NCI-H2081 (cell line): ENCODE measurements at regions not wholly inside any gene's neighbourhood (a gene's known extent, or its start where the extent isn't known, plus 50 kb on each side); places are given as distances from the start of the nearest gene placed in this dataset.

Experiments
- DNase-seq, 2 experiments: peaks; one replicate each; lab custom pipeline; 2025; lab: John Stamatoyannopoulos, UW

DNA sequence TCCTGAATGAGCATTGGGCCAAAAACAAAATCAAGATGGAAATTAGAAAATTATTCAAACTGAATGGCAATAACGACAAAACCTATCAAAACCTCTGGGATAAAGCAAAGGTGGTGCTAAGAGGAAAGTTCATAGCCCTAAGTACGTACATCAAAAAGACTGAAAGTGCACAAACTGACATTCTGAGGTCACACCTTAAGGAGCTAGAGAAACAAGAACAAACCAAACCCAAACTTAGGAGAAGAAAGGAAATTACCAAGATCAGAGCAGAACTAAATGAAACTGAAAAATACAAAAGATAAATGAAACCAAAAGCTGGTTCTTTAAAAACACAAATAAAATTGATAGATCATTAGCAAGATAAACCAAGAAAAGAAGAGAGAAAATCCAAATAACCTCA is 1543.5 kb upstream of the ACVR2A start:
- no peak for DNase-seq

DNA sequence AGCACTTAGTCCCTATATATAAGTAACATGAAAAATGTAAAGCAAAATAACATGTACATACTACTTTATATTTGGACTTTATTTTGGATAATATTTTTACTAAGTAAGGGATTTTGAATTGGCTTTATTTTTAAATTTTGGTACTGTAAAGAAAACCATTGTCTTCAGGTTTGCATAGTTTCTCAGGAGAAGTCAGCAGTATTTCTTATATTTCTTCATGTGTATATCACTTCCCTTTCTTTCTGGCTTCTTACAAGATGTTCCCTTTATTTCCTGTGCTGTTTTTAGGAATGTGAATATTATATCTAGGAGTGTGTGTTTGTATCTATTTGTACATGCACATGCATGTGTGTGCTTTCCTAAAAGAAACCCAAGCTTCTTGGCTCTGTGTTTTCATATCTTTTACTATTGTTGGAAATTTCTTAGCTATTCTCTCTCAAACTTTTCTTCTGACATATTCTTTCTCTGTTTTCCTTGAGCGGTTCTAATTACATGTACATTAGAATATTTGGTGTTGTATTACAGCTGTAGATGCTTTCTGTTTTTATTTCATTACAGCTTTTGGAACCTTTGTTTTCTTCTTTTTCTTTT is 1549.7 kb upstream of the ACVR2A start:
- DNase-seq, result no peak

DNA sequence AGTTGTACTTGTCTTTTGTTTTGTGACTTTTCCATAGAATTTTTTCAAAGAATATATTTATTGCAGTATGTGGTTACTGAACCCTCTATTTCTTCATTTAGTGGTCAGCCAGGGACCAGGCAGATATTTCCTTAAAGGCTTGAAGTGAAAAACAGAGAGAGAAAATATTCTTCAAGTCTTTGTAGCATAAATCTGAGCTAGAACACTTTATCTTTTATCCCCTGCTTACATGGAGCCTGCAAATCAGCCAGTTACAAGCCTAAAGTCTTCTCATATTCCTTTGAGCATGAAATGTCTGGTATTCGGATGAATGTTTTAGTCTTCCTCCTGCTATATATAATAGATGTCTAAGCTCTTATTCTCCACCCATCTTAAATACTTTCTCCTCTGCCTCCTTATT is 1557.5 kb upstream of the ACVR2A start:
- DNase-seq, result no peak

DNA sequence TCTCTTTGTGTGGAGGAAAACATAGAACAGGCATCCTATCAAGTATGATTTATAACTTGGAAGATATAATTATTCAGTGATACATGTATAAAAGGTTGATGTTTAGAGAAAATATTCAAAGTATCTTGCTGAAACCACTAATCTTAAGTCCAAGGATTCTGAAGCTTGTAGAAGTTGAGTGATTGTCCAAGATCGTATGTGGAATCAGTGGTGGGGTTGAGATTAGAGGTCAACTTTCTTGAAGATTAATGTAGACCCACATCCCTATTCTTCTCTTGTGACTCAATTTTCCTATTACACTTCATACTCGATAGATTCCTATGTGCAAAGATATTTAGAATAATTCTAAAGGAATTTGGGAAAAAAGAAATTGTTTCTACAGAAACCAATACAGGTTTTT is 1565.9 kb upstream of the ACVR2A start:
- DNase-seq, result no peak

DNA sequence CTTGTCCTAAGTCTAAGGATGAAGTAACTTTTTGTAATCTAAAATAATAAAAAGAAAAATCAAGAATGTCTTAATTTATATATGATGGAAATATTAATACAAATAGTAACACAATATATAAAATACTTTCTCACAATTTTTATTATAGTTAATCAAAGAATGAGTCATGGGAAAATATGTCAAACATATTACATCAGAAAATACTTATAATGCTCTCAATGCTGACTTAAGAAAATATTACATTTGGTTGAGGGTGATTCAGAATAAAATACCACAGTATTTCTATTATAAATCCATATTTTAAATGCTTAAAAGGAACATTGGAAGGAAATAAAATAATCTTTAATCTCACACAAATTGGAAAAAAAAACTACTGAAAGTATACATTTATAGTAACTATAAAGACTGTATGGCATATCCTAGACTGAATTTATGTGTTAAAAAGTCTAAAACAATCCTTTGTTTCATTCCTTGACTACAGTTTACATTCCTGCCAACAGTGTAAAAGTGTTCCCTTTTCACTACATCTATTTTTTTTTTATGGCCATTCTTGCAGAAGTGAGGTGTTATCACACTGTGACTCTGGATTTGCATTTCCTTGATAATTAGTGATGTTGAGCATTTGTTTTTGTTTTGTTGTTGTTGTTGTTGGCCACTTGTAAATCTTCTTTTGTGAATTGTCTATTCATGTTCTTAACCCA is 1573.5 kb upstream of the ACVR2A start:
- DNase-seq, result no peak

DNA sequence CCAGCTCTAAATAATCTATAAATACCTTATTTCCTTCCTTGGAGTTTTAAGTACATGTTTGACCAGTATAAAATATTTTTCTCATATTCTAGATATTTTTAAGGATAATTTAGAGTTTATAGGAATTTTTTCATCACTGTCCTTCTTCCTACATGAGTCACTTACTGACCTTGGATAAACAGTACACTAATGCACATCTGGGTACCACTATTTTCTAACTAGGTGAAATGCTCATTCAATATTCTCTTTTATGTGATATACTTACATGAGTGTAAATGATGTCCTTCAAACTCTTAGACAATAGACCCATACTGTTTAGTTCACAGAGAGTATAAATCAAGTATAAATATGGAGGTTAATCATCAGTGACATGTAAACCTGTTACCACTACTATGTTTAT is 1574.2 kb upstream of the ACVR2A start:
- no peak for DNase-seq

DNA sequence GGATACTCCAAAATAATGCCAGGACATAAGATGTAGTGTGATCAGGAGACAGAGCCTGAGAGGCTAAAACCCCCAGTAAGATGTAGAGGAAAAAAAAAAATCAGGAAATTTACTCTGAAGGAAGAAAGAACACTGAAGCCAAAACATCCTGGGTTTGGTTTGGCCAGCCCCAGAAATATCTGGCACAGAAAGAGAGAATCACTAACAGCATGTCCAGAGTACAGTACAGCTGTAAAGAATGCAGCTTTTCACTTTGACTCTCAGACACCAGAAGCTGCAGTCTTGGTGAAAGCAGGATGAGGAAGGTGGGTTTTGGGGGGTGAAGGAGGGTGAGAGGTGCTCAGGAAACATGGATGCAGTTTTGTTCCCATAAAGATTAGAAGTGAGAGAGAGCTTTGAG is 1577.7 kb upstream of the ACVR2A start:
- DNase-seq, result no peak

DNA sequence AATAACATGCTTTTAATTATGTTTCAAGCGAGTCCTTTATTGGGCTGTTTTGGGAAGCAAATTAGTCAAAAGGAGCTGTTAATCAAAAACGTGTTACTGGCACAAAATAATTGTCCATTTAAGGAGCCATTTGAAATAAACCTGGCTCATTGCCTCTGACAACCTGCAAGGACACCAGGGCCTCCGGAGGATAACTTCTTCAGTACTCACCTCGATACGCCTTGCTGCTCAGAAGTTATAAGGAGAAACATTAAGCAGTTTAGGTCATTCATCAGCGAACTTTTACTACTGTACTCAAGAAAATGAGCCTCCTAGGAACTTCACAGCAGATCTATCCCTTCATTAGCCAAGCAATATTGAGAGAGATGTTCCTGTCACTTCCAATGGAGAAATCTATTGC is 1579.2 kb upstream of the ACVR2A start:
- no peak for DNase-seq

DNA sequence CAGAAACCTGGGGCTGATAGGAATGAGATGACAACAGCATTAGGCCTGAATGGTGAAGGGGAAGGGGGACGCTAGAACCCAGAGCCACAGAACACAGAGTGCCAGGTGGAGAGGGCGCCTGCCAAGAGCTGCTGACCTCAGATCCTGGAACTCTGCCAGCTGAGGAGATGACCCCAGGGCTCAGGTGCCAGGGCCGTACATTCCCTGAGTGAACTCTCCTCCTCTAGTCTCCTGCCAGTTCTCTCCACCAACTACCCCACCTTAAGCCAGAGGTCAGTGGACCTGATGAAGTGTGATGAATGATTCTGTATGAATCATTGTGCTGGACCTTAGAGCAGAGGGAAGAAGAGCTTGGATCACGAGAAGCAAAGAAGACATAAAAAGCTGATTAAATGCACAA is 1582.2 kb upstream of the ACVR2A start:
- no peak for DNase-seq

DNA sequence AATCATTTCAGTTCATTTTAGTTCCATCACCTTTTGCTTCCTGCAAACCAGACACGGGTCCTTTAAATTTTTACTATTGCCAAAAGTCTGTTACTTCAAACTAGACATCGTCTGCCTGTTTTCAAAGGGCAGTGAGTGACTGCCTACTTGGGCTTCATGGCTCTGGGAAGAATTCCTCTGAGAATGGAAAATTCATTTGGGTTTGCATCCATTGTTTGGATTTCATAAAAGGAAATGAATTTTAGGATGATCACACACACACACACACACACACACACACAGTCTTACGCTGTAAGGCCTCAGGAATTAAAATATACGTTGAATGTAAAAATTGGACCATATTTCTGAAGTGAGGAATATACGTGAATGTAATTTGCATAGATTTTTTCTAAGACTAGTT is 1584.3 kb upstream of the ACVR2A start:
- DNase-seq, result no peak

DNA sequence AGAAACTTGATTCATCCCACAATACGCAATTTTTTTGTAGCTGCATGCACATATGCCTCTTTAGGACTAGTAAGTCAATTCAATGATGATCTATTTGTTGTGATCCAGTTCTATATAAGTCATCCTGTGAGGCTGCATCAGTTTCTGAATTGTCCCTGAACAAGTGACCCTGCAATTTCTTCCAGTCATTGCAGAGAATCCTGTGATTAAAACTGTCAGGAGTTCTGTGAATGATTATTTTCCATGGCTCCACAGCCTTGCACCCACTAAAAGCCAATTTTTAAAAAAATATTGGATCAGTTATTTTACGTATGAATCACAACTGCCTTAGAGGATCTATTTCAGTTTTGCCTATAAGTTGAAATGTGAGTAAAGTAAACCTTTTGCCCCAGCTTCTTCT is 1585.0 kb upstream of the ACVR2A start:
- no peak for DNase-seq

DNA sequence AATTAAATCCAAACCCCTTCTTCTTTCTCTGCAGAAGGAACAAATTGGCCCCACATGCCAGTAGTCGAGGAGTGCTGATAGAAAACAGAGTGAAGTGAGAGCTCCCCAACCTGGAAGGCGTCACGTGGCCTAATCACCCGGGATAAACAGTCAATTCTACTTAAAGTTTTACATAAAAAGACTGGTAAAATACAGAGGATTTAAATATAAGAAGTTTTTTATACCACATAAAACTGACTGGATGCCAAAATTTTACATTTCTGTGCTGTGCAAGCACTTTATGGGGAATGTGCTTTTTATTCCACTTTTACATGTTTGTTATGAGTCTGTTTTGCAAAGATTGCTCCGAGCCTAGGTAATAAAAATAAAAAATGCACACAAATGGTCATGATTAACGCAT is 1586.8 kb upstream of the ACVR2A start:
- DNase-seq, result no peak

DNA sequence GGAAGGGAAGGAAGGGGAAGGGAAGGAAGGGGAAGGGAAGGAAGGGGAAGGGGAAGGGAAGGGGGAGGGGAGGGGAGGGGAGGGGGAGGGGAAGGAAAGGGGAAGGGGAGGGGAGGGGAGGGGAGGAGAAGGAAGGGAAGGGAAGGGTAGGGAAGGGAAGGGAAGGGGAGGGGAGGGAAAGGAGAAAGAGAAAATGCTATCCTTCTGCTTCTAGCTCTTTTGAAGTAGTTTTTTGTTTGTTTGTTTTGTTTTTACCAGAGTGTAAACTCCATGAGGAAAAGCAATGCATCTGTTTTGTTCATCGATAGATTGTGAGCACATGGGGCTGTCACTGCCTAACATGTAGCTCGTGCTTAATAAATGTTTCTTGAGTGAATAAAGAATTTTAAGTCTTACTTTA is 1592.7 kb upstream of the ACVR2A start:
- DNase-seq, result no peak

DNA sequence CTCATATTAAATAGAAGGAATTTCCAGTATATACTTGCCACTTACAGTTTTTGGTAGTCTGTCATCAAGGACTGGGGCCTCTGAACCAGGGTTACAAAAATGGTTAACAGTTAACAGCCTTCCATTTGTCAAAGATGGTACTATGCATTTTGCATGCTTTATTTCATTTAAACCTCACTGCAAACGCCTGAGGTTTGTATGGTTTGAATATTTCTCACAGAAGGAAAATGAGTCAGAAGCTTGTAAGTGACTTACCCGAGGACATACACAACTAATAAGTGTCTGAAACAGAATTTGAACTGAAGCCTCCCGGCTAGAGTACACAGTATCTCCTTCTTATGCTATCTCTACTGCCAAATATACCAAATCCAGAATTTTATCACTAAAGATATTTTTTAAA is 1593.5 kb upstream of the ACVR2A start:
- no peak for DNase-seq

DNA sequence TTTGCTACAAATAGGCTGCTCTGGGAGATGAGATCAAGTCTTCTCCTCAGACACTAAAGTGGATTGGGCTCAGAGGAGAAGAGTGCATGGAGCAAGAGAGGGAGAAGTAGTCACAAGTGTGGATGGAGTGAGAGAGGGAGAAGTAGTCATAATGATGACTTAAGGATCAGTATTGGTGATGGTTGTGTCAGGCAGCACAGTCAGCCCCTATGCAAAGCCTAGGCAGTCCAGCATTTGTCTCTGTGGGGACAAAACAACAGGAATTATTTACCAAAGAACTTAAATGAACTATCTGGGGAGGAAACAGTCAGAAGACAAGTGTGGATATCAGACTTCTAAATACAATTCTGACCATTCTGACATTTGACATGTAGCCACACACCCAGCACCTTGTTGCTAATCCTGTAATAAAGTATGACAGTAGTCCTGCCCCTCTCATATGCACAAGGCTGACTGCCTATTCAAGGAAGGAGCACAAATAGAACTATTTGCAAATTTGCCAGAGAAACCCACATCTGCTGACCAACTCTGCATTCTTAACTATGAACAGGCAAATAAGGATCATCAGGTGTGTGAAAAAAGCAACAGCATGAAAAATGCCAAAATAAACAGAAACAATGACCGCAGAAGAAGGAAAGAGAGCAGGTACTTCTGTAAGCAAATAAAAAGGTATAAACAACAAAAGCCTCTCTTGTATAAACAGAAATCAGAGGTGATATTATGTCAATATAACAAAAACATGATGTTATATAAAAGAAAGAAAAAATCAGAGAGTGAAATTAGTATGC is 1597.9 kb upstream of the ACVR2A start:
- no peak for DNase-seq

DNA sequence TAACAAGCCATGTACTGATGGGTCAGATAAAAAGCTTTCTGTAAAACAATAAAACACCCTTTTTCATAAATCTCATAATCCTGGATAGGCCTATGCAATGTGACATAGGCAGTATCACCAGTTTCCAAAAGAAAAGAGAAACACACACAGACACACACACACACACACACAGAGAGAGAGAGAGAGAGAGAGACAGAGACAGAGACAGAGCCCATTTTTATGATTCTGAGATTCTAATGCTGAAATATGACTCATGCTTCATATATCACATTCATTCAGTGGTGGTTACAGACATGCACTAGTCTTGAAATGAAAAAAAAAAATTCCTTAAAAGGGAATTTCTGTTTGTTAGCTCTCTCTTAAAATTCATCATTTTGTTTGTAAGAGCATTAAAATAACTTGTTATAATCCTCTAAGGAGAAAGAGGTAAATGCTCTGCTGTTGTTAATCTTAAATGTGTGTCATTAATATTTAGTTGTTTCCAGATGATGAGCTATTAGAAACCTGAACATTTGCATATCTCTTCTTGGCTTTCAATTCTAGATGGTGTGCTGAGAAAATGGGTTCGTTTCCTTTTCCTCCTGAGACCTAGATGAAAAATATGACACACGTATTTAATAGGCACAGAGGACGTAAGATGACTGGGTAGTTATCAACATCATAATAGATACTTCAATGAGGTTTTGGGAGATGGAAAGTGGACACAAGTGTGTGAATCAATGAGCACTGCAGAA is 1598.7 kb upstream of the ACVR2A start:
- no peak for DNase-seq

DNA sequence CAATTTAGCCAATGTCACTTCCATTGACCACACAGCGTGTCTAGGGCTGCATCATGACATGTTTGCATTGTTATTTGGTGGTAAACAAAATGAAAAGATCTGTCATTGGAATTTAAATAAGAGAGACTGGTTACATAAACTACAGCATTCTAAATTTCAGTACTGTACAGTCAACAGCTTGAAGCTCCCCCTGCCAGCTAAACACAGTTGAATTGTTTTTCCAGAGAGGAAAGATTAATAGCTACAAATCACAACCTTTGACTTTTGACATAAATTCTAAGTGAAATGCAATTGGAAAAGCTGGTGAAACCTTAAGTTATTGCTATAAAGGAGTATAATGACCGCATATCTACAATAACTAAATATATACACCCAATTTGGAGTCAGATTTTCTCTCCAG is 1600.0 kb upstream of the ACVR2A start:
- no peak for DNase-seq

DNA sequence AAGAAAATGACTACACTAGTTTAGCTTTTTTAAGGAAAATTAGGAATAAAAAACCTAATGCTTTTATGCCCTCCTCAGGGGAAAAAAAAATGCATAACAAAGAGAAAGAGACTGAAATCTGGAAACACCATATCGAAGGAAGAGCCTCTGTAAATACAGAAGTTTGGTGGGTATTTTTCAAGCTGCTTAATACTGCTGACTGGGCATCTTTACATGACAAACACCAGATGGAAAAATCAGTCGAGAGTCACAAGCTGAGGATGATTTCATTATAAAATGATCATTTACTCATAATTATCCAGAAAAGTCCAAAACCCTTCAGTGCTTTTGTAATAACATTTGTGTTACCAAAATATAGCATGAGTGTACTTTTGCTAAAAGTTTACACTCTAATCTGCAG is 1600.7 kb upstream of the ACVR2A start:
- no peak for DNase-seq

DNA sequence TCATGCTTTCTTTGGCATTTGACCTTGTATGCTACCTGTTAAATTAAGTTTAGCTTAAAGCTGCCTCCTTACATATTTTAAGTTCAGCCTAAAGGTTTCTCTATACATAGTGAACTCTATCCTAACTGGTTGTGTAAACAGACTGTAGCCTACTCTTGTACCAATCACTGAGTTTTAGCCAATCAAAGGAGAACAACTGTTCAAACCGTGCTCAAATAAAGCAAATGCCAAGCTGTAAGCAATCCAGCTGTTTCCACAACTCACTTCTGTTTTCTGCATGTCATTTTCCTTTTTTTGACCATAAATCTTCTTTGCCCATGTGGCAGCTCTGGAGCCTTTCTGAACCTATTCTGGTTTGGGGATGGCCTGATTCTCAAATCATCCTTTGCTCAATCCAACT is 1603.8 kb upstream of the ACVR2A start:
- DNase-seq, result no peak

DNA sequence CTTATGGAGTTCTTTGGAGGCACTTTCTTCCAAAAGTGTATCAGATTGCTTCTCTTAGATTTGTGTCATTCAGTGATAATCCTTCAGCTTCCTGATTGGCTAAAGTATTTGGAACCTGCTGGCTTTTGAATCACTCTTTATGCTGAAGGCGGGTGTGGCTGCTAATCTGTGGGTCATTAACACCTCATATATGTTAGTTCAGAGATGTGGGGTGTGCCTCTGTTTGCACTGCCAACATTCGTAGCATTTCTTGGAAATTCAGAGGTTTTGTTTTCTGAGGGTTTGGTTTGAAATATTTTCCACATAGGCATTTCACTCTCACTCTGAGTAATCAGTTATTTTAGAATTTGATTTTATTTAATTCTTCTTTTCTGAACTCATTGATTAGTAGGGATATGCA is 1604.4 kb upstream of the ACVR2A start:
- DNase-seq, result no peak

DNA sequence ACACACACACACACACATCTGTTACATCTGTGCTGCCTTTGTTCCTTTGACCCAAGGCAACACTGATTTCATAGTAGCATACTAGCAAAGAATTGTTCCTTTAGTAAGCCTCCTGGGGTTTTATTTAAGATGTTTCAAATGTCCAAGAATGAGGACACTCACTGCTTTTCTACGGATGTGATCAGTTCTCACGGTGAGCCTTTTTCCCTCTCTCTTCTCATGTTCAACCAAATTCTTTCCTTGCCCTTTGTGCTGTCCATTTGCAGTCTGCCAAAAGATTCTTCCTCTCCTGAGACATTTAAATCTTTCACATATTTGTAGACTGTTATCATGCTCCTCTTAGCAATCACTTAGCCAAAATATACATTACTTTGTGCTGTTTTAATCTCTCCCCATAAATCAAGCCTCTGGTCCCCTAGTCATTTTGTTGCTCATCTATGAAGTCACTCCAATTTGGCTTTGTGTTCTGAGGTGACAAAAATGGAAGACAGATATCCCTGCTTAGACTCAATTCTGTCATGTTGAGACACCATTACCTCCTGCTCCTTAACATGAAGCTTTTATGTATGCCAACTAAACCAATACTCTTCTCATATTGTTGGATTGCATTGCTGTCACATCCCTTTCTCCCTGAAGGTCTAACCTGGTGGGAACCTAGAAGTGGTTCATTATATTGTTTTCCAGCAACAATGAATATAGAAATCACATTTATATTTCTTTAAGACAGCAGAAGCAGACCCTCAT is 1605.3 kb upstream of the ACVR2A start:
- no peak for DNase-seq
